ENCODE measurements at regions not wholly inside any gene's neighbourhood (a gene's known extent, or its start where the extent isn't known, plus 50 kb on each side); places are given as distances from the start of the nearest gene placed in this dataset.

- peak; percentile 85 for ATAC-seq (ENCODE audit: low FRiP score)
- TF ChIP-seq CTCF (IDR thresholded peaks at IDR 0.05), result no peak
- DNase-seq (ENCODE audit: low spot score), result no peak
These were observed 245.5 kb downstream of the SMARCA2 start for GRCh38 chr9:2260417-2261306.

GRCh38 chr9:2261421-2262103, 246.4 kb downstream of the SMARCA2 start:
- DNase-seq (ENCODE audit: low spot score), result no peak
- peak; percentile 14 for ATAC-seq (ENCODE audit: low FRiP score)
- no peak for TF ChIP-seq CTCF (IDR thresholded peaks at IDR 0.05)

- ATAC-seq (ENCODE audit: low FRiP score) (peak; percentile 34), DNase-seq (ENCODE audit: low spot score) (no peak)
- TF ChIP-seq CTCF (IDR thresholded peaks at IDR 0.05), result no peak
These were observed 247.4 kb downstream of the SMARCA2 start for GRCh38 chr9:2262386-2263071.

- TF ChIP-seq CTCF (IDR thresholded peaks at IDR 0.05), result no peak
- ATAC-seq (ENCODE audit: low FRiP score) (no peak), DNase-seq (ENCODE audit: low spot score) (no peak)
These were observed 248.0 kb downstream of the SMARCA2 start for GRCh38 chr9:2263111-2263510.

- no peak for ATAC-seq (ENCODE audit: low FRiP score)
- no peak for DNase-seq (ENCODE audit: low spot score)
- TF ChIP-seq CTCF (IDR thresholded peaks at IDR 0.05), result no peak
These were observed 248.5 kb downstream of the SMARCA2 start for GRCh38 chr9:2263665-2264064.

GRCh38 chr9:2264081-2264480, 248.9 kb downstream of the SMARCA2 start:
- no peak for TF ChIP-seq CTCF (IDR thresholded peaks at IDR 0.05)
- DNase-seq (ENCODE audit: low spot score), result no peak
- ATAC-seq (ENCODE audit: low FRiP score), result no peak
